NCI-H226 (cell line): ENCODE measurements at regions not wholly inside any gene's neighbourhood (a gene's known extent, or its start where the extent isn't known, plus 50 kb on each side); places are given as distances from the start of the nearest gene placed in this dataset.

Experiments
- DNase-seq: peaks from one replicate; pipeline ENCODE4 v3.0.0-alpha.2; 2015

DNA sequence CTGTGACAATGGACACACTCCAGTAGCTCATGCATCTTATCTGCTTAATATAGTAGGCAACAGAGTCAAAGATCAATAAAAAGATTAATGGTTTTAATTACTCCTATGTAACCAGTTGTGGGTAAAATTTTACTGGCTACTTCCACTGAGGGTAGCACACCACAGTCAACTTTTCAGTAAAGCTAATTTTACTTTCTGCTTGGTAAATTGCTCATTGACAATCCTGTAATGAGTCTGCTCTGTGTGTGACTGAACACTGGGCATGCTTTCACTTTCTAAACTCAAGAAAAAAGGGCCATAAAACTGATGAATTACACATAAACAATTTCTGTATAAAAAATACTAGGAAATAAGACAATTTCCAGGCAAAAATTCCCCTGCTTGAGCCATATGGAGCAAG lies 838.3 kb downstream of the VGLL3 start:
- no peak for DNase-seq

DNA sequence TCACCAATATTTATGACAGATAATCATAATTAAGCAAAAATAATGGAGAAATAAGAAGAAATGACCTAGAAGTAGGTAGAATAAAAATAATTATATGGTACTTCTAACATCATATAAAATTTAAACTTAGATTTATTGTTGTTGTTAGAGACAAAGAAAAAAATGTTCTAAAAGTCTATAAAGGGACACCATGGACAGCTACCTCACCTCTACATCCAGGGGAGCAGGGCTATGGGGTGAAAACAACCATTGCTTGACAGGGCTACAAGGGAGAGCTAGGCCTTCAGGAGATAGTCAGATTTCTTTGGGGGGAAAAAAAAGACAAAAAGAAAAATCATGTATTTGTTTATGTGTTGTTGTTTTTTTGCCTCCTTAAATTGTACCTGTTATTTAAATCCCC lies 841.9 kb downstream of the VGLL3 start:
- DNase-seq: no peak

DNA sequence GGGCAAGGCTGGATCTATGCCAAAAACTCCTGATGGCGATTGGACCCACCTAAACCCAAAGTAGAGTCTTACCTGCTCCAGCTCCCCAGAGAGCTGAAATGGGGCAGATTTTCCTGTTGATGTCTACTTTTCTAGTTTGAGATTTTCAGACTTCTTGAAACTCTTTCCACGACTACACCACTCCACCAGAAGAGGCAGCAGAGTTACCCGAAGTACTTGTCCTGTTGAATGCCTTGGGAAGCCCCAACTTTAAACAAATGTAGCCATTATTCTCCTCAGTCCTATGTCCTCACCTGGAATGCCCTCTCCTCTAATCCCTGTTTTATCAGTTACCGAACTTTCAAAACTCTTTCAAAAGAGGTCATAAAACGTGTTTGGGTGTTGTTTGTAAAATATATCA lies 843.8 kb downstream of the VGLL3 start:
- no peak for DNase-seq

DNA sequence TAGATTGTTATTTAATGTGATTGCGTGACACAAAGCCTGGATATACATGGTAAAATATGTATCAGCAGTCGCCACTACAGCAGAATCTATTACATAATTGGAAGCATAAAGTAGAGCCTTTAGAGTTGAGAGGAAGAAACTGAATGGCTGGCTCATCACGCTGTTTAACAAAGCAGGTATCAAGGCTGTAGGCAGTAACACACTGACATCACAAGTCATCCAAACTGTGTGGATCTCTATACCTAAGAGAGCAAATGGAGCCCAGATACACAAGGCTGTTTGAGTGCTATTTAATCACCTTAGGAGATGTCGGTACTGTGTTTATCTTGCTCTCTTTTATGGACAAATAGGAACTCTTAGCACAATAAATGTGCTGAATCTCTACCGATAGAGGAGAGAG lies 864.4 kb downstream of the VGLL3 start:
- DNase-seq: no peak
